ENCODE measurements at regions not wholly inside any gene's neighbourhood (a gene's known extent, or its start where the extent isn't known, plus 50 kb on each side); places are given as distances from the start of the nearest gene placed in this dataset.

GRCh38 chr4:34485252-34485651 lies 1759.1 kb downstream of the ARAP2 start:
- TF ChIP-seq, protein P1, sequence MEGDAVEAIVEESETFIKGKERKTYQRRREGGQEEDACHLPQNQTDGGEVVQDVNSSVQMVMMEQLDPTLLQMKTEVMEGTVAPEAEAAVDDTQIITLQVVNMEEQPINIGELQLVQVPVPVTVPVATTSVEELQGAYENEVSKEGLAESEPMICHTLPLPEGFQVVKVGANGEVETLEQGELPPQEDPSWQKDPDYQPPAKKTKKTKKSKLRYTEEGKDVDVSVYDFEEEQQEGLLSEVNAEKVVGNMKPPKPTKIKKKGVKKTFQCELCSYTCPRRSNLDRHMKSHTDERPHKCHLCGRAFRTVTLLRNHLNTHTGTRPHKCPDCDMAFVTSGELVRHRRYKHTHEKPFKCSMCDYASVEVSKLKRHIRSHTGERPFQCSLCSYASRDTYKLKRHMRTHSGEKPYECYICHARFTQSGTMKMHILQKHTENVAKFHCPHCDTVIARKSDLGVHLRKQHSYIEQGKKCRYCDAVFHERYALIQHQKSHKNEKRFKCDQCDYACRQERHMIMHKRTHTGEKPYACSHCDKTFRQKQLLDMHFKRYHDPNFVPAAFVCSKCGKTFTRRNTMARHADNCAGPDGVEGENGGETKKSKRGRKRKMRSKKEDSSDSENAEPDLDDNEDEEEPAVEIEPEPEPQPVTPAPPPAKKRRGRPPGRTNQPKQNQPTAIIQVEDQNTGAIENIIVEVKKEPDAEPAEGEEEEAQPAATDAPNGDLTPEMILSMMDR (IDR thresholded peaks at IDR 0.05) = no peak
- TF ChIP-seq EP300 (IDR thresholded peaks at IDR 0.05) = no peak
- no peak for TF ChIP-seq POLR2A (IDR thresholded peaks at IDR 0.05)
